GM12801 (cell line): ENCODE measurements at regions not wholly inside any gene's neighbourhood (a gene's known extent, or its start where the extent isn't known, plus 50 kb on each side); places are given as distances from the start of the nearest gene placed in this dataset.

Source experiments
- TF ChIP-seq, protein P1 (sequence below): IDR thresholded peaks from one replicate; pipeline ENCODE4 v1.5.1; 2011; ENCODE audit warnings: control low read depth; ENCODE audit not compliant: insufficient read length; ENCODE audit errors: extremely low read depth

DNA sequence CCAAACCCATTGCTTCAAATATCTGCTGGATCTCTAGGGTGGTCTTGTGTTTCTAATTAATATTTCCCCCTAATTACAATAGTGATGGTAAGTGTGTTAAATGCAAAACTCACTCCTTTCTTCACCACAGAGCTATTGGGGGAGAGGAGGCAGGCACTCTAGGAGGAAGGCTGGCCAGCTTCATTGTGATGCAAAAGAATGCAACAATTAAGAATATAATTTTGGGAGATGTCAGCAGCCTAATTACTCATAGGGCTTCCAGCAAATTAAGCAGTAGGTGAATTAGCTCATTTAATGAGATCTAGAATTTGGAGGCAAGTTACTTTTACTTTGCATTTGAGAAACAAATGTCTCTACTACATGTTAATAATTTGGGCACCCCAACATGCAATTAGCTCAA, 560.4 kb upstream of the DAB1 start:
- TF ChIP-seq, protein P1, sequence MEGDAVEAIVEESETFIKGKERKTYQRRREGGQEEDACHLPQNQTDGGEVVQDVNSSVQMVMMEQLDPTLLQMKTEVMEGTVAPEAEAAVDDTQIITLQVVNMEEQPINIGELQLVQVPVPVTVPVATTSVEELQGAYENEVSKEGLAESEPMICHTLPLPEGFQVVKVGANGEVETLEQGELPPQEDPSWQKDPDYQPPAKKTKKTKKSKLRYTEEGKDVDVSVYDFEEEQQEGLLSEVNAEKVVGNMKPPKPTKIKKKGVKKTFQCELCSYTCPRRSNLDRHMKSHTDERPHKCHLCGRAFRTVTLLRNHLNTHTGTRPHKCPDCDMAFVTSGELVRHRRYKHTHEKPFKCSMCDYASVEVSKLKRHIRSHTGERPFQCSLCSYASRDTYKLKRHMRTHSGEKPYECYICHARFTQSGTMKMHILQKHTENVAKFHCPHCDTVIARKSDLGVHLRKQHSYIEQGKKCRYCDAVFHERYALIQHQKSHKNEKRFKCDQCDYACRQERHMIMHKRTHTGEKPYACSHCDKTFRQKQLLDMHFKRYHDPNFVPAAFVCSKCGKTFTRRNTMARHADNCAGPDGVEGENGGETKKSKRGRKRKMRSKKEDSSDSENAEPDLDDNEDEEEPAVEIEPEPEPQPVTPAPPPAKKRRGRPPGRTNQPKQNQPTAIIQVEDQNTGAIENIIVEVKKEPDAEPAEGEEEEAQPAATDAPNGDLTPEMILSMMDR: no peak

DNA sequence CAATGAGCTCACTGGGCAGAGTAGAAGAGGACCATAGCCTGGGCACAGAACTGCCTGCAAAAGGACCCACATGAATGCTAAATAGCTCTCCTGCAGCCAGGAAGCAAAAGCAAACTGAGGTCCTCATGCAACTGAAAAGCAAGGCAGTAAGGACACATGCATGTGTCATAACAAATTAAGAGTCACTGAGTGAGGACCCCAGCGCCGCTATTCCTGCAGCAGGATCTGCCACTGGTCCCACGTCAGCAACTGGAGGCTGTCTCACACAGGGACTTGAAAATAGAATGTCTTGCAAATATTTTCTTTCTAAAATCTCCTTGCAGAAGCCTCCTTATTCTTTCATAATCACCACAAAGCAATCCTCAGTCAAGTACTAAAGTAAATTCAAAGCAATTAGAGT, 559.6 kb upstream of the DAB1 start:
- TF ChIP-seq, protein P1: no peak

DNA sequence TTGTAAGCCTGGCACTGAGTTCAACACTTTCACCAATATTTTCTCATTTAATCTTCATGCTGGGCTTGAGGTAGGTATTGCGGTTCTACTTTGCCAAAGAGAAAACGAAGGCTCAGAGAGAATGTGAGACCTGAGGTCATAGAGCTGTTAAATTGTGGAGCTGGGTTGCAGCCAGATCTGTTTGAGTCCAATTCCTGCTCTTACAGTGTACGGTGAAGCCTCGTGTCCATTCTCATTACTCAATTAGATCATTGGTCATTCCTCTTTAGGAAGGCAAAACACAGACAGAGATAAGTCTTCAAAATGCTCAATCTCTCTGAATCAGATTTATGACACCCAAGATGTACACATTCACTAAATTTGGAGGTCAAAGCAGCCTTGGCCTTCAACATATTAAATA, 559.0 kb upstream of the DAB1 start:
- TF ChIP-seq, protein P1: no peak

DNA sequence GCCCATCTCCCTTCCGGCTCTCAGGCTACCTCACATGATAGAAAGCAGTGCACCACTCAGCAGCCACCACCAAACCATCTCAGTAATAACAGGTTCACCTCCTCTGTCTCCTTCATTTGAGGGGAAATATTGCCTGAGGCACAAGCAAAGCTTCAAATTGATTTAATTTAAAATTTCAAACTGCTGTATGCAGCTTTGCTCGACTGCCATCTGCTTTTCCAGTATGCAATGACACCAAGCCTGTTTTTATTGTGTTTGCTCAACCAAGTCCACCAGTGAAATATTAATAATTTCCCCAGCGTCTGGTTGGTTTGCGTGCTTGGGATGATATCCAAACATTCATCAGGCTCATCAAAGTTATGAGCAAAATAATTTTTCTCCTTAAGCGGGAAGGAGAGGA, 552.4 kb upstream of the DAB1 start:
- TF ChIP-seq, protein P1: no peak

DNA sequence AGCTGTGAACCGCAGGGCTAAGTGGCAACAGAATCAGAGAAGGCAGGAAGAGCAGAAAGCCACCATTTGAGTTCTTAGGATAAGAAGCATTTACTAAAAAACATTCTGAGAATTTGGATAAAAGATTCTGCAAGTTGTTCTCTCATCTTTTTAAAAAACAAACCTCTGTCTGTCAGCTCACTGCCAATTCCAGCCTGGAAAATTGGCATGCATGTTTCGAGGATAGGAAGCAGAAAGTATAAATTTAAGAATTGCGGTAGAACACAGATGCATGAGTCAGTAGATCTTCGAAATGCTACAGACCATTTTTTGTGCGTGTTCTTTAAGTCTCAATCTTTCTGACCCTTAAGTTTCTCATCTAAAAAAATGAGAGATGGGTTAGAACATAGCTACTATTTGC, 544.5 kb upstream of the DAB1 start:
- TF ChIP-seq, protein P1: no peak

DNA sequence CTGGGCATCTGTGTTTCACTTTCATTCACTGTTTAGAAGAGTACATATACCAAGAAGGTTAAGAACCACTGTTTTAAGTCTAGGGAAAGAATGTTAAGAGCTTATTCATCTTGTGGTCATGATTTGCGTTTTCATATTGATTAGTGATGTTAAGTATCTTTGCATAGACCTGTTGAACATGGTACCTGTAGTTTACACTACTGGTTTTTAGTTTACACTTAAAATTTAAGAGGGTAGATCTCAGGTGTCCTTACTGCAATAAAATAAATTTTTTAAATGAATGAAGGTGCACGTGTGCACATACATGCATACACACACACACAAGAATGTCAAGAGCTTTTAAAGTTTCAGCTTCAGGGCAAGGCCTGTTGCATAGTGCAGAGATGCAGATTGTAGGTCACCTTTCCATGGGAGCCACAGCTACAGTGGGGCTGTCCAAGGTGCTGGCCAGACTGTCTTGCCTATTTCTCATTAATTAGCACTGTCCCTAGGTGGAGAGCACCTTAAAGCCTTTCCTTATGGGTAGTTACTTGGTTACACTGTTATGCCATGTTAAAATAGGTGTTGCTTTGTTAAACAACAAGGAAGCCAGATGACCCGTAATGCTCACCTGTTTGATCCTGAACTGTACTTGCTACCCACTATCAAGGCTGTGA, 543.0 kb upstream of the DAB1 start:
- TF ChIP-seq, protein P1: no peak

DNA sequence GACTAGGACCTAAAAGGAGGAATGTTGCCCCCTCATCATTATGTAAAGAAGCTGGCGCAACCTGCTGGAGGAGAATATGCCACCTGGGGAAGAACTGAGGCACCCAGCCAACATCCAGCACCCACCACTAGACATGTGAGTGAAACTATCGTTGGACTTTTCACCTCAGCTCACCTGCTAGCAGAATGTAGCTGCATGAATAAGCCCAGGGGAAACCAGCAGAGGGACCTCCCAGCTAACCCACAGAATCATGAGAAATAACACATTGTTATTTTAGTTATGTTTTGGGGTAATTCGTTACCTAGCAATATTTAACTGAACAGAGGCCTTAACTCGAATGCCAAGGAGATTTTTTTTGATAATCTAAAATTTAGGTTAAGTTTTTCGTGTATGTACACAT, 542.5 kb upstream of the DAB1 start:
- TF ChIP-seq, protein P1: no peak
